HG03039 (cell line): ENCODE measurements at regions not wholly inside any gene's neighbourhood (a gene's known extent, or its start where the extent isn't known, plus 50 kb on each side); places are given as distances from the start of the nearest gene placed in this dataset.

Source experiments
- ATAC-seq: cut with Tn5 transposase; IDR thresholded peaks from one replicate; pipeline ENCODE4 v1.9.1; 2021; ENCODE audit warnings: mild to moderate bottlenecking, moderate library complexity; ENCODE audit not compliant: unreplicated experiment

- no peak for ATAC-seq
These were observed 53.6 kb upstream of the EPCAM start for GRCh38 chr2:47315475-47315874.

DNA sequence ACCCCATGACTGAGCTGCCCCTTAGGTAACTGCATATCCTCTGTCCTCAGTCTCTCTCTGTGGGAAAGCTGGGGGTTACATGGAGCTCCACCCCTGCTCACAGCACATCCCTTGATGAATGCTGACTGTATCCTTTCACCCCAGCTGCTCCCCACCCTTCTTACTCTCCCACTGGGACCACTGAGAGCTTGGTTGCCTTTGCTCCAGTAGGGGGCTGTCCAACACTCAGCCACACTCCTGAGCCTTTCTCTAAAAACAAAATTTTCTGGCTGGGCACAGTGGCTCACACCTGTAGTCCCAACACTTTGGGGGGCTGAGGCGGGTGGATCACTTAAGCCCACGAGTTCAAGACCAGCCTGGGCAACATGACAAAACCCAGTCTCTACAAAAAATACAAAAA lies 55.4 kb upstream of the EPCAM start:
- ATAC-seq = no peak

- no peak for ATAC-seq
These were observed 55.9 kb upstream of the EPCAM start for GRCh38 chr2:47313141-47313691.

- ATAC-seq = no peak
These were observed 56.6 kb upstream of the EPCAM start for GRCh38 chr2:47312491-47312850.

DNA sequence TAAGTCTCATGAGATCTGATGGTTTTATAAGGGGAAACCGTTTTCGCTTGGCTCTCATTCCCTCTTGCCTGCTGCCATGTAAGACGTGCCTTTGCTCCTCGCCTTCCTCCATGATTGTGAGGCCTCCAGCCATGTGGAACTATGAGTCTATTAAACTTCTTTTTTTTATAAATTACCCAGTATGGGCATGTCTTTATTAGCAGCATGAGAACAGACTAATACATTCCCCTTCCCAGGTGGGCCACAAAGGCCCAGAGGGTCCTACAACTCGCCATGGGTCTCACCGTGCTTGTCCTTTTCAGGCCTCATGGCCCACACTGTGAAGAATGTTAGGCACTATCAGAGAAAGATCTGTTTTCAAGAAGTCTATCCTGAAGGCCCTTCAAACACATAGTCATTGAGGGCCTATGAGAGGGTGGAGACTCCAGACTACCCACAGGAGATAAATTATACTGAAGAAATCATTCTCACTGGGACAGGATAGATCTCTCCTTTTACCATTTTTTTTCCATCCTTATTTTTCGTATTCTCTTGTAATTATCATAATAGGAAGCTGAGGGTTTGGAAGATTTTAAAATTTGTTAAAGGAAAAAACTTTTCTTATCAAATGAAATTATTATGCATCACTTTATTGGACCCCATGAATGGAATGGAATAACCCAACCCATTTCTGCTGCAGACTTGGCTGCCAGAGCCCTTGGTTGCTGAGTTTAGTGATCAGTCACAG lies 57.2 kb upstream of the EPCAM start:
- ATAC-seq = no peak

- peak; percentile 8 for ATAC-seq
These were observed 58.1 kb upstream of the EPCAM start for GRCh38 chr2:47310801-47311560.

GRCh38 chr2:47309952-47310800 lies 58.9 kb upstream of the EPCAM start:
- peak; percentile 82 for ATAC-seq

GRCh38 chr2:47309472-47309951 lies 59.6 kb upstream of the EPCAM start:
- ATAC-seq = peak; percentile 1

- ATAC-seq = no peak
These were observed 62.0 kb upstream of the EPCAM start for GRCh38 chr2:47307066-47307465.

GRCh38 chr2:47304654-47305053 lies 64.5 kb upstream of the EPCAM start:
- ATAC-seq = no peak

DNA sequence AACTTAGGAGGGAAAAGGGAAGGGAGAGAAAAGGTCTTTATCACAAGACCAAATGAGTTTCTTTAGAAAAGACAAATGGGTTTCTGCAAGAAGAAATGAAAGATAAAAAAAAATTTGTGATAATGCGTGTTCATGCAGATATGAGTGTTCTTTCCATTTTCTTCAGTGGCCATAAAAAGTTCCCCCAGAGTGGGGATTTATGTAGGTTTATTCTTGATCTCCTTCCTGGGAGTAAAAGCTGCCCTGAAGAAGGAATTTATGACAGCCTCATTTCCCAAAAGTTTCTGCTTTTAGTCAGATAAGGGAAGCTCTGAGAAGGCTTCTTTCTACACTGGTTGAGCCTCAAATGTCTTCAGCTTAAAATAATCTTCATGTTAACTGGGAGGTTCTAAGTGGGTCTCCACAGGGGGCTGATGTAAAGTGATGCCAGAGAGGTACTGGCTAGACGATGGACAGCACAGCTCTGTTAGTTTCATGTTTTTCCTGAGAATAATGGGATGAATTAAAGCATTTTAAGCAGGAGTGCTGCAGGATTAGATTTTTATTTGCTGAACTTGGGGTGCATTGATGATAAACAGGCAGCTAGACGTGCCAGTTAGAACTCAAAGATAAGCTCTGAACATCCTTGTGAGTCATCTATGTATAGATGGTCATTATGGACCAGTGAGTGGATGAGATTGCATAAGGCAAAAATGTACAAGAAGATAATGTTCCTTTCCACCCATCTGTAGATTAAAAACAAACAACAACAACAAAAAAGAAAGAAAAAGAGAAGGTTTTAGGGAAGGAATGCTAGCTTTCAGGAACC lies 65.6 kb upstream of the EPCAM start:
- no peak for ATAC-seq

- no peak for ATAC-seq
These were observed 66.8 kb upstream of the EPCAM start for GRCh38 chr2:47302308-47302707.

DNA sequence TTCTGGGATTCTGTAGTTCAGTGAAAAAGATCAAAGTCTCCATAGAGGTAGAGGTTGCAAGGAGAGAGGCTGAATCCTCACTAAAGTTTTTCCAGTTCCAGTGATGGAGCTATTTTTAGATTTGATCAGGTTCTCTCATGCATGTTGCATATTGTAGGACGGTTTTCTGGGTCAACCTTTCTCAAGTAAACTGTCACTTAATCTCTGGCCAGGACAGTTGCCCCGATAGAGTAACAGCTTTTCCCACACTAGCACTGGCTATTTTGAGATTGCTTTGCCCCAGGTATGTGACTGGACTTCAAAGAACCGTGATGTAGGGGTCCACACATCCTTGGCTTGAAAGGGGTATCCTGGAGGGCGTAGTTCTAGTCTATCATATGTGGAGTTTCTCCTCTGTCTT lies 67.4 kb upstream of the EPCAM start:
- ATAC-seq = no peak

GRCh38 chr2:47301277-47301618 lies 67.9 kb upstream of the EPCAM start:
- ATAC-seq = peak; percentile 71

DNA sequence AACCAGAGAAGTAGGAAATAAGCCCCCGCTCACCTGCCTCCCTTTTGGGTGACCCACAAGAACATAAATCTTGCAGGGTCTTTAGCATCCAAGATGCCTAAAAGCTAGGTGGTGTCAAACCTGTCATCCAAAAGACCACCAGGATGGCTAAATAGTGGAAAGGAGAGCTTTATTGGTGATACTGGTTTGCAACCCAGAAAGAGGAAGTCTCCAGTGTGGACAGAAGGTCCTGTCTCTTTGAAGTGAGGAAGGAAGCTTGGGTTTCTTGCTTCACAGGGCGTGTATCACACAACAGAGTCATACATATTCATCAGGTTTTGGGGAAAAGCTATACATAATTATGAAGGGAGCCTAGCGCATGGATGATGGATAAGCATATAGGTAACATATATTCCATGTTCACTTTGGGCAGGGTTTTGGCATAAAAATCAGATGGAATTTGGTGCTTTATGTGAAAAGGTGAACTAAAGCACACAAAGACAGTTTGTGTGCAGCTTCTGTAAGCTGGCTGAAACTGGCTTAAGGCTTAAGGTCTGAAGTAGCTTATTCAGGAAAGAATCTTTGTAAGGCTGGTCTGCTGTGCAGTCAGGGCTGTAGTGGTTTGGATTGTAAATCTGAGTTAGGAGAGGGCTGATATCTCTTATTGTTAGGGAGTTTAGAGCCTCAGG lies 68.4 kb upstream of the EPCAM start:
- ATAC-seq = peak; percentile 15

DNA sequence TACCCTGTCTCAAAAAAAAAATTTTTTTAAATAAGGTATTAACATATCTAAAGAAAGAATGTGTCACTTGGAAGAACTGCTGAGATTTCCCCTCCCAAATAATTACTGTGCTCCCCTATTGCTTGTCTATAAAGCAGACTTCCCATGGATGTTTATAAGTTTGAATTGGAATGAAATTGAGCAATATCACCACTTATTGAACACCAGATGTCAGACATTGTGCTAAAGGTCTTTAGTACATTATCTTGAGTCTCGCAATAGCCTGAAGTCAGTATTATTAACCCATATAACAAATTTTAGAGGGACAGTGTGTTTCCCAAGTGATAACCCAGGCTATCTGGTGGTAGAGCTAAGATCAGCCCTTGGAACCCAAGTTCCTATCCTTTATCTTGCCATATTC lies 69.0 kb upstream of the EPCAM start:
- no peak for ATAC-seq

DNA sequence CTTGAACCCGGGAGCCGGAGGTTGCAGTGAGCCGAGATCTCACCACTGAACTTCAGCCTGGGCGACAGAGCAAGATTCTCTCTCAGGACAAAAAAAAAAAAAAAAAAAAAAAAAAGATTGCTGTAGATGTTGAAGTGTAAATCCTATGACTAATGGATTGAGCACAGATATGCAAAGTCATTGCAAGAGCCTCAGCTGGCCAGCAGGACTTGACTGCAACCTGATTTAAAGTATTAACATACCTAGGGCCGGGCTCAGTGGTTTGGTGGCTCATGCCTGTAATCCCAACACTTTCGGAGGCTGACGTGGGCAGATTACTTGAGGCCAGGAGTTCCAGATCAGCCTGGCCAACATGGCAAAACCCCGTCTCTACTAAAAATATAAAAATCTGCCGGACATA lies 69.6 kb upstream of the EPCAM start:
- ATAC-seq = no peak

- no peak for ATAC-seq
These were observed 70.3 kb upstream of the EPCAM start for GRCh38 chr2:47298771-47299170.

- no peak for ATAC-seq
These were observed 71.2 kb upstream of the EPCAM start for GRCh38 chr2:47297767-47298425.
